A549 (cell line): ENCODE measurements at regions not wholly inside any gene's neighbourhood (a gene's known extent, or its start where the extent isn't known, plus 50 kb on each side); places are given as distances from the start of the nearest gene placed in this dataset.
"Not testable (repeated sequence)": the region's sequence is repeated elsewhere in the genome, so short reads cannot be mapped to it uniquely, and the experiment has no call there.

Source experiments
- CEBPB ChIP-seq, 2 experiments: fragments of >200 bp in 1 of 2; sonication (Bioruptor Twin) in 1 of 2; formaldehyde crosslinking in 1 of 2; IDR thresholded peaks; 2 replicates each; pipeline ENCODE4 v1.6.1; 2012 to 2016
- CTCF ChIP-seq: fragments of >200 bp; sonication (Bioruptor Twin); formaldehyde crosslinking; IDR thresholded peaks from 3 replicates; pipeline ENCODE4 v1.5.1; 2016
- EP300 ChIP-seq, 2 experiments: fragments of >200 bp; sonication (Bioruptor Twin); formaldehyde crosslinking; IDR thresholded peaks; 2 replicates in 1 of 2; 3 replicates in 1 of 2; pipeline ENCODE4 v1.6.1; 2016 to 2017
- GATA3 ChIP-seq: IDR thresholded peaks from 2 replicates; pipeline ENCODE4 v1.6.1; 2012; ENCODE audit warnings: borderline replicate concordance
- HDAC2 ChIP-seq: fragments of 200-600 bp; sonication (generic); IDR thresholded peaks from 2 replicates; pipeline ENCODE4 v1.6.1; 2016
- JUNB ChIP-seq: fragments of >200 bp; sonication (Bioruptor Twin); formaldehyde crosslinking; IDR thresholded peaks from 2 replicates; pipeline ENCODE4 v1.6.1; 2016
- KDM5A ChIP-seq: fragments of 200-600 bp; sonication (generic); IDR thresholded peaks from 2 replicates; pipeline ENCODE4 v1.6.1; 2016; ENCODE audit warnings: antibody characterized with exemption, mild to moderate bottlenecking
- MYC ChIP-seq: IDR thresholded peaks from 2 replicates; pipeline ENCODE4 v1.6.1; 2012; ENCODE audit warnings: mild to moderate bottlenecking, inconsistent platforms, low read length, improper control_type of control experiment, borderline replicate concordance
- NFE2L2 ChIP-seq: fragments of 150-350 bp; conservative IDR thresholded peaks from 2 replicates; pipeline ENCODE4 v1.6.1; 2014; ENCODE audit warnings: low read length
- POLR2A ChIP-seq: IDR thresholded peaks from 2 replicates; pipeline ENCODE4 v1.6.1; 2012; ENCODE audit warnings: mild to moderate bottlenecking, low read length
- ZSCAN20 ChIP-seq: fragments of 250-450 bp; sonication (Bioruptor Pico); IDR thresholded peaks from 2 replicates; pipeline ENCODE4 v1.8.0; 2022; ENCODE audit warnings: mild to moderate bottlenecking, moderate library complexity

- TF ChIP-seq GATA3; MYC; KDM5A; CTCF; ZSCAN20; POLR2A; JUNB; EP300 (IDR thresholded peaks at IDR 0.05); NFE2L2; HDAC2; CEBPB (IDR thresholded peaks at IDR 0.05): not testable (repeated sequence)
Measured at GRCh38 chr18:76267423-76267822, 227.6 kb downstream of the ZNF516 start.
